Tibial nerve (tissue), 4 donors: ENCODE measurements at regions not wholly inside any gene's neighbourhood (a gene's known extent, or its start where the extent isn't known, plus 50 kb on each side); places are given as distances from the start of the nearest gene placed in this dataset.

Experiments
- DNase-seq, 2 donors: peaks; one replicate each; pipeline ENCODE4 v3.0.0-alpha.2; 2019; ENCODE audit warnings: low spot score in 2 of 2
- H3K27ac ChIP-seq, 4 donors: fragments of 200-600 bp; sonication (generic) in 3 of 4; one replicate each; pipeline ENCODE4 v1.5.1; 2017 to 2019; ENCODE audit warnings: mild to moderate bottlenecking in 1 of 4
- H3K27me3 ChIP-seq, 2 donors: fragments of 200-600 bp; sonication (generic) in 1 of 2; one replicate each; pipeline versions ENCODE4 v1.5.1 to v1.6.0; 2017 to 2019
- H3K36me3 ChIP-seq, 3 donors: fragments of 200-600 bp; sonication (generic); one replicate each; pipeline ENCODE4 v1.5.1; 2018 to 2019
- H3K4me1 ChIP-seq, 4 donors: fragments of 200-600 bp; sonication (generic) in 3 of 4; one replicate each; pipeline ENCODE4 v1.5.1; 2017 to 2019
- H3K4me3 ChIP-seq, 4 donors: fragments of 200-600 bp; sonication (generic) in 3 of 4; one replicate each; pipeline ENCODE4 v1.5.1; 2017 to 2019; ENCODE audit warnings: mild to moderate bottlenecking in 1 of 4, moderate library complexity in 1 of 4
- H3K9me3 ChIP-seq, 4 donors: fragments of 200-600 bp; sonication (generic) in 3 of 4; one replicate each; pipeline ENCODE4 v1.5.1; 2017 to 2019
- EP300 ChIP-seq, 2 donors: sonication (generic); formaldehyde crosslinking; IDR thresholded peaks; one replicate each; pipeline ENCODE4 v1.6.1; 2017; ENCODE audit warnings: antibody characterized with exemption in 2 of 2, mild to moderate bottlenecking in 1 of 2
- POLR2A ChIP-seq, 2 donors: fragments of 450-650 bp; IDR thresholded peaks; one replicate each; pipeline ENCODE4 v1.6.1; 2017; ENCODE audit warnings: antibody characterized with exemption in 2 of 2, mild to moderate bottlenecking in 2 of 2, moderate library complexity in 2 of 2
- WGBS, 2 donors: methylation state at CpG; one replicate each; pipeline ENCODE4 v1.1.5; 2018; 5-methylcytosine and 5-hydroxymethylcytosine counted together
- TF ChIP-seq, protein P1 (sequence below), 5 experiments: fragments of 200-600 bp in 3 of 5; fragments of 450-650 bp in 2 of 5; sonication (generic) in 3 of 5; IDR thresholded peaks; one replicate each; pipeline ENCODE4 v1.5.1; 2016 to 2019; ENCODE audit warnings: antibody characterized with exemption in 5 of 5, mild to moderate bottlenecking in 3 of 5, moderate library complexity in 2 of 5

DNA sequence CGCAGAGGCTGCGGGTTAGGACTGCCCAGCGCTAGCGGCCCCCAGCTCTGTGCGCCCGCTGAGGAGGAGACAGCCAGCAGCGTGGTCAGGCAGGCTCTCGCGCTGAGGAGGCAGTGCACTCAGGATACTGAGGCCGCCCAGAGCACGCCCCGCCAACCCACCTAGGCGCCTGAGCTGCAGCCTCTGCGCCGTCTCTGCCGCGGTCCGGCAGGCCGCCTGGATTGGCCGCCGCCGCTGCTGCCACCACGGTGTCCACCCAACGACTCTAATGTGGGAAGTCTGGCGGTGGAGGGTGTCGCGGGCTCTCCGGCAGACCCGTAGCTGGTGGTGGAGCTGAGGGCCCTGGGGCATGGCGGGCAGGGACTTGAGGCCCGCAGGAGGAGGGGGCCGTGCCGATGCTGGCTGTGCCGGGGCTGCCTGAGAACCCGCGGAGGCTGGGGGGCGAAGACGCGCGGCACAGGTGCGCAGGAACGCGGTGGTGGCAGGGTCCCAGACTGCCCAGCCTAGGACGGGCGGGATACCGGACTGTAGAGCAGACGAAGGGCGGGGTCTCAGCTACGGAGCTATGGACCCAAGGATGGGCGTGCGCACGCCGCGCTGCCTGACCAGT, 69.9 kb downstream of the ASCL4 start:
- peak overlapping the region in 1 of 4 donors; percentile 41 for H3K4me3 ChIP-seq
- peaks cover 0 to 74% of the 10 kb centered on the region in 2 donors for H3K27me3 ChIP-seq
- no peaks in the 10 kb centered on the region for H3K36me3 ChIP-seq
- WGBS, 2 donors, result 1 to 2% methylated on average over 10 to 34 of the region's 54 CpGs
- H3K27ac ChIP-seq, result no peak overlapping the region
- no peak for DNase-seq
- no peaks in the 10 kb centered on the region for H3K9me3 ChIP-seq
- TF ChIP-seq POLR2A (IDR thresholded peaks at IDR 0.05) (no peak), EP300 (IDR thresholded peaks at IDR 0.05) (no peak)
- TF ChIP-seq, protein P1, sequence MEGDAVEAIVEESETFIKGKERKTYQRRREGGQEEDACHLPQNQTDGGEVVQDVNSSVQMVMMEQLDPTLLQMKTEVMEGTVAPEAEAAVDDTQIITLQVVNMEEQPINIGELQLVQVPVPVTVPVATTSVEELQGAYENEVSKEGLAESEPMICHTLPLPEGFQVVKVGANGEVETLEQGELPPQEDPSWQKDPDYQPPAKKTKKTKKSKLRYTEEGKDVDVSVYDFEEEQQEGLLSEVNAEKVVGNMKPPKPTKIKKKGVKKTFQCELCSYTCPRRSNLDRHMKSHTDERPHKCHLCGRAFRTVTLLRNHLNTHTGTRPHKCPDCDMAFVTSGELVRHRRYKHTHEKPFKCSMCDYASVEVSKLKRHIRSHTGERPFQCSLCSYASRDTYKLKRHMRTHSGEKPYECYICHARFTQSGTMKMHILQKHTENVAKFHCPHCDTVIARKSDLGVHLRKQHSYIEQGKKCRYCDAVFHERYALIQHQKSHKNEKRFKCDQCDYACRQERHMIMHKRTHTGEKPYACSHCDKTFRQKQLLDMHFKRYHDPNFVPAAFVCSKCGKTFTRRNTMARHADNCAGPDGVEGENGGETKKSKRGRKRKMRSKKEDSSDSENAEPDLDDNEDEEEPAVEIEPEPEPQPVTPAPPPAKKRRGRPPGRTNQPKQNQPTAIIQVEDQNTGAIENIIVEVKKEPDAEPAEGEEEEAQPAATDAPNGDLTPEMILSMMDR (IDR thresholded peaks at IDR 0.05), result no peak
- H3K4me1 ChIP-seq, result peaks cover 0 to 20% (median 5%) of the 10 kb centered on the region in 4 donors

DNA sequence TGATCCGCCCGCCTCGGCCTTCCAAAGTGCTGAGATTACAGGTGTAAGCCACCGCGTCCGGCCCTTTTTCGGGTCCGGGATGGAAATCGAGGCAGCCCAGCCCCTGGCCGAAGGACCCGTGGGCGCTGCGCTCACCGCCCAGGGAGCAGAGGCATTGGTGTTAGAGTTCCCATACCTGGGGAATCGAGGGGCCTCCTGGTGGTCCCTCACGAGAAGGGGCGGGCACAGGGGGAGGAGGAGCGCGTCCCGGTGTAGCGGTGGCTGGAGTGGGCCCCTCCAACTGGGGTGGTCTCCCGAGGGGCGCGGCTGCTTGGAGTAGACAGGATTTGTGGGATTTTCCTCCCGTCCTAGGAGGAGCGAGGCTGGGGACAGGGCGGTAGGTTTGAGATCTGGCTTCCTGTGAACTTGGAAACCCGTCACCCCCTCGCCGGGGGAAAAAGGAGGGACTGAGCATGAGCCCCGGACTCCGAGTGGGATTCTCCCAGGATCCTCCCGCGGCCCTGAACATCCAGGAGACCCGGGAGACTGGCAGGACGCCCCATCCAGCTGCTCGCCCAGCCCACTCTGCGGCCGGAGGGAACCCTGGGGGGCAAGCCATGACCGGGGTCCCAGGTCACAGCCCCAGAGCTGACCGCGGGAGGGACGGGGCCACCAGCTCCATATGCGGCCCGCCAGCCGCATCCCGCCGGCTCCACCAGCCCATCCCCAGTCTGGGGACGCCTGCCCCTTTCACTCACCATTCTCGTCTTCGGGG, 70.9 kb downstream of the ASCL4 start:
- WGBS, 2 donors, result 8 to 21% methylated on average over 27 to 41 of the region's 51 CpGs
- Histone ChIP-seq H3K36me3 (no peaks in the 10 kb centered on the region), H3K27ac (no peak overlapping the region), H3K4me3 (no peak overlapping the region), H3K4me1 (peaks cover 0 to 20% (median 5%) of the 10 kb centered on the region in 4 donors), H3K9me3 (no peaks in the 10 kb centered on the region), H3K27me3 (peaks cover 0 to 75% of the 10 kb centered on the region in 2 donors)
- DNase-seq, result no peak
- TF ChIP-seq EP300 (IDR thresholded peaks at IDR 0.05) (no peak), POLR2A (IDR thresholded peaks at IDR 0.05) (no peak)
- TF ChIP-seq, protein P1 (IDR thresholded peaks at IDR 0.05), result no peak

DNA sequence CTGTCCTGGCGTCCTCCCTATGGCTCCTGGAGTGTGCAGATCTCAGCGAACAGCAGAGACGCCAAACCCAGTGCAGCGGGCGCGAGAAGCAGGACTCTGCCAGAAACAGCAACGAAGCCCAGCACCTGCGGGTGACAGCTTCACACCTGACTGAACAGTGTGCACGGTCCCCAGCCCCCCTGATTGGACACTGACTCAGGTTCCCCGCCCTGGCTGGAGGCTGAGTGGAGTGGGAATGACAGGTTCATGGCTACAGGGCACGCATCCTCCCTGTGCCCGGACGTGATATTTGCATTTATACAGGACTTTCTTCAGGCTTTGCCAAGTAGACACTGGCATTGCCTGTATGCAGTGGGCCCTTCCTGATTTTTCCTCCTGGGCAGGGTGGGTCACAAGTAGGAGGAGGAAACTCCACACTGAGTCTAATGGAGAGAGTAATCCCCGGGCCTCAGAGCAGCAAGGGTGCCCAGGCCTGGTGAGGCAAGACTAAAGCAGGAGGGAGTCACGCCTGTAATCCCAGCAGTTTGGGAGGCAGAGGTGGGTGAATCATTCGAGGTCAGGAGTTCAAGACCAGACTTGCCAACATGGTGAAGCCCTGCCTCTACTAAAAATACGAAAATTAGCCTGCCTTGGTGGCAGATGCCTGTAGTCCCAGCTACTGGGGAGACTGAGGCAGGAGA, 71.6 kb downstream of the ASCL4 start:
- no peak for DNase-seq
- Histone ChIP-seq H3K9me3 (no peaks in the 10 kb centered on the region), H3K27ac (no peak overlapping the region), H3K27me3 (peaks cover 0 to 68% of the 10 kb centered on the region in 2 donors), H3K4me3 (no peak overlapping the region), H3K36me3 (no peaks in the 10 kb centered on the region), H3K4me1 (peaks cover 0 to 20% (median 5%) of the 10 kb centered on the region in 4 donors)
- whole genome bisulfite sequencing, 2 donors, result 58 to 77% methylated on average over 17 of the region's 17 CpGs
- TF ChIP-seq, protein P1 (IDR thresholded peaks at IDR 0.05), result no peak
- TF ChIP-seq POLR2A (IDR thresholded peaks at IDR 0.05) (no peak), EP300 (IDR thresholded peaks at IDR 0.05) (no peak)

DNA sequence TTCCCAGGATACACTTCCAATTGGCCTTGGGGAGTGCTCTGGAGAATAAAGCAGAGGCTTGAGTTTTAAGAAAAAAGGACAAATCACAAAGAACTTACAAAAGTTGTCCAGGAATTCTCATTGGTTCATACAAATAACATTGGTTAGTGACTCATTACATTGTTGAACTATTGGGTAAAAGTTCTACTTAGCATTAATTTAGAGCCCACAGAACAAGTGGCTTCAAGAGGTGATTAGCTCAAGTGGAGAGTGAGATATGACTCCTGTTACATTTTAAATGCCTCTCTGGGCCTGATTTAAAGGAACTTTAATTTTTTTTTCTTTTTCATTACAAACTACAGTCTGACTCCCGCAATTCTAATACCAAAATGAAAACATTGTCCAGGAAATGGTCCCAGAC, 72.9 kb downstream of the ASCL4 start:
- 72 to 74% methylated on average over 1 of the region's 1 CpG for WGBS, 2 donors
- Histone ChIP-seq H3K36me3 (no peaks in the 10 kb centered on the region), H3K9me3 (no peaks in the 10 kb centered on the region), H3K4me1 (peaks cover 0 to 20% (median 5%) of the 10 kb centered on the region in 4 donors), H3K27ac (no peak overlapping the region), H3K4me3 (no peak overlapping the region), H3K27me3 (peaks cover 0 to 58% of the 10 kb centered on the region in 2 donors)
- DNase-seq, result no peak
- TF ChIP-seq POLR2A (IDR thresholded peaks at IDR 0.05), result no peak
- no peak for TF ChIP-seq EP300 (IDR thresholded peaks at IDR 0.05)
- TF ChIP-seq, protein P1 (IDR thresholded peaks at IDR 0.05), result no peak

DNA sequence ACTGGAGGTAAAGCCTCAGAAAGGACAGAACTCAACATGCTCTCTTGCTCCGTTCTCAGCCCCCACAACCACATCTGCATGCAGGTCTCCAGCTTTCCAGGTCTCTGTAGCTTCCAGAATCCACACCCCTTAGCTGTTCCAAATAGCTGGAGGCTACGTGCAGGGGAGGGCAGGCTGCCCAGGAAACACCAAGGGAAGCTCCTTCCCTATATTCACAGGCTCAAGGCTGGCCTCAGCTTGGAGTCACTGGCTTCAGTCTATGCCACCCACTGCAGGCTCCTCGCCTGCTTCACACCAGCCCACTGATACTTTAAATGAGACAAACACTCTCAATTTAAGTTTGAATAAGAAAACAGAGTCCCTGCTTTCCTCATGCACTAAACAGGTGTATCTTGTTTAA, 73.3 kb downstream of the ASCL4 start:
- Histone ChIP-seq H3K27me3 (peaks cover 0 to 54% of the 10 kb centered on the region in 2 donors), H3K4me3 (no peak overlapping the region), H3K4me1 (peaks cover 0 to 20% (median 5%) of the 10 kb centered on the region in 4 donors), H3K9me3 (no peaks in the 10 kb centered on the region), H3K27ac (no peak overlapping the region), H3K36me3 (no peaks in the 10 kb centered on the region)
- no peak for TF ChIP-seq EP300 (IDR thresholded peaks at IDR 0.05)
- TF ChIP-seq, protein P1 (IDR thresholded peaks at IDR 0.05), result no peak
- no peak for TF ChIP-seq POLR2A (IDR thresholded peaks at IDR 0.05)
- WGBS, 2 donors, result 33 to 49% methylated on average over 3 of the region's 3 CpGs
- DNase-seq, result no peak
